ENCODE measurements at regions not wholly inside any gene's neighbourhood (a gene's known extent, or its start where the extent isn't known, plus 50 kb on each side); places are given as distances from the start of the nearest gene placed in this dataset.
"Not testable (repeated sequence)": the region's sequence is repeated elsewhere in the genome, so short reads cannot be mapped to it uniquely, and the experiment has no call there.

GRCh38 chr4:14111730-14112181, 484.2 kb upstream of the BOD1L1 start:
- peak; percentile 17 for DNase-seq (ENCODE audit: low read depth)

- no peak for DNase-seq (ENCODE audit: low read depth)
These were observed 487.6 kb upstream of the BOD1L1 start for GRCh38 chr4:14115106-14115505.

- DNase-seq (ENCODE audit: low read depth): no peak
These were observed 490.2 kb upstream of the BOD1L1 start for GRCh38 chr4:14117575-14118238.

DNA sequence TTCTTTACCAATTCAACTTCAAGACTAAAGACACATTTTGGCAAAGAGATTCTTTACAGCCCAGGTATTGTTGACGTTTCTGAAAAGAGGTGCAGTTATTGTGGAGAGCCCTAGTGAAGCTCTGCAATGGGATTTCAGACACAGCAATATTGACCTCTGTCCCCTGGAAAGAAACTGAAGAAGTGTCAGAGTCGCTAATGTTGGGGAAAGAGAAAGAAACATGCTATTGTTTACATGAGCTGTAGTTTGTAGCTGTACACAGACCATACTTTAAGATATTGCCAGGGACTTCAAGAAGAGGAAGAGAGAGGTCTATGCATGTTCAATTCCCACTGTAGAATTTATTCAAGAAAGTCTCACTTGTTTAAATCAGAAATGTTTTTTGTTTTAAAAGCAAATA, 497.3 kb upstream of the BOD1L1 start:
- DNase-seq (ENCODE audit: low read depth): no peak

DNA sequence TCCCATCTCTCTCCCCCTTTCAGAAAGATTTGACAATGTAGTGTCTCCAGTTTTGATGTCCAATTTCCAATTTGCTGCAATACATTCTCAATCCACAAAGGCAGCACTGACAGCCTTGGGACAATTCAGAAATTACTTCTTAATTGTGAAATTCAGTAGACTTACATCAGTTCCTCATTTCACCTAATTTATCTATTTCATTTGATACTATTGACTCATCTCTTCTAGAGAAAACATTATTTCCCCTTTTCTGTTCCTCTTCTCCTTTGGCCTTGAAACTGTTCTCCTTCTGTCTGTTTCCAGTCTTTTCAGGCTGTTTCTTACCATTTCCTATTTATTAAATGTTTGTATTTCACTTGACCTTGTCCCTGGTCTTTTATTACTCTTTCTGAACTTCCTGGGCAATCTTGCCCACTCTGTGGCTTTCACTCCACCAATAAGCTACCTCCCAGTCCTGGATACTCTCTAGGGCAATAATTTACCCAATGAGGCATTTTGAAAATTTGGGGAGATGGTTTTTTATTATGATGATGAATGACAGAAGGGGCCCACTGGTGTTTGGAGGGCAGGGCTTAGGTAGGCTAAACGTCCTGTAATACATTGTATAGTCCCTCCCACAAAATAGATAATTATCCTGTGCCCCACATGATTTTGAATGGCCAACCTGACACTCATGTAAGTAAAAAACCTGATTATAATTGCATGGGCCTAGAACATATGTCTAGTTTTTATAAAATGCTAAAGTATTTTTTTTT, 498.0 kb upstream of the BOD1L1 start:
- DNase-seq (ENCODE audit: low read depth): no peak

- DNase-seq (ENCODE audit: low read depth): peak; percentile 8
These were observed 503.0 kb upstream of the BOD1L1 start for GRCh38 chr4:14130551-14130950.

GRCh38 chr4:14131335-14131734, 503.8 kb upstream of the BOD1L1 start:
- no peak for DNase-seq (ENCODE audit: low read depth)

- no peak for DNase-seq (ENCODE audit: low read depth)
These were observed 504.8 kb upstream of the BOD1L1 start for GRCh38 chr4:14132301-14132700.

GRCh38 chr4:14138106-14138505, 510.6 kb upstream of the BOD1L1 start:
- no peak for DNase-seq (ENCODE audit: low read depth)

- no peak for DNase-seq (ENCODE audit: low read depth)
These were observed 516.4 kb upstream of the BOD1L1 start for GRCh38 chr4:14143892-14144291.

- no peak for DNase-seq (ENCODE audit: low read depth)
These were observed 521.9 kb upstream of the BOD1L1 start for GRCh38 chr4:14149176-14150053.

- DNase-seq (ENCODE audit: low read depth): no peak
These were observed 523.6 kb upstream of the BOD1L1 start for GRCh38 chr4:14151101-14151500.

DNA sequence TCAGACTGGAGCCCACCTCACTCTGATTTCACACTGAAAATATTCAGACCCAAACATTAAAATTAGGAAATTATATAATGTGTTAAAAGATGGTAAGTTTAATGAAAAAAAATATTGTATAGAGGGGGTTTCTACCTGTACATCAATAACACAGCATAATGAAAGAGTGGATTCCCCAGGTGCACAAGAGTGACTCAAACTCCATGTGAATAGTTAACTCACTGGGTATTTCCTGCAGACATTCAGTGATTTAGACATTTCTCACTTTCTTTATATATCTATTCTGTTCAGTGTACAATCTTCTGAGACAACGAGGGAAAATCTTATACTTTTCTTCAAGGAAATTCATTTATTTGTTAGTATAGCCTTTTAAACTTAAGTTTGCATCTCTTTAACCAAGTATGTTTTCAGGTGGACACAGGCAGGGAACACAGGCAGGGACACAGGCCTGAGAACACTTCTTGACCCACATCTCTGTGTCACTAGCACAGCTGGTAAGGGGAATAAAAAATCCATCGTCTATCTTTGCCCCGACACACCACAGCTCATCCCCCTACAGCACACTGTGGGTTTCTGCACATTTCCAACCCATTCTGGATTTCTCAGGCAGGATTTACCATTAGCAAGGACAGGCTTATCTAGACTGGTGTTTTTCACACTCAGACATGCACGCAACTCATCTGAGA, 525.5 kb upstream of the BOD1L1 start:
- DNase-seq (ENCODE audit: low read depth): no peak

DNA sequence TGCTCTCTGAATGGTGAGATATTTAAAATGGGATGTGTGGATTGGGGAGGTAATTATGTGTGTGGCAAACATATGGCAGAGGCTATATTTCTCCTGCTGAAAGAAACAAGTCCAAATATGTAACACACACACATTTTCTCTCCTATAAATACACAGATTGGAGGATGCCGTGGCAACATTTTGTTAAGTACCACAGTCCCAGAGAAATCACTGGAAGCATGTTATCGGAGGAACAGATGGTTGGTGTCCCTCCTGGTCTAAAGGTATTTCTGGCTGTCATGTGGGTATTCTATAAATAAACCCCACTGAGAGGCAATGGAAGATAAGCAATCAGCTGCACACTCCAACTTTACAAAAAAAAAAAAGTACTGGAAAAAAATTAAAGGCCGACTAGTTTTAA, 528.3 kb upstream of the BOD1L1 start:
- no peak for DNase-seq (ENCODE audit: low read depth)

DNA sequence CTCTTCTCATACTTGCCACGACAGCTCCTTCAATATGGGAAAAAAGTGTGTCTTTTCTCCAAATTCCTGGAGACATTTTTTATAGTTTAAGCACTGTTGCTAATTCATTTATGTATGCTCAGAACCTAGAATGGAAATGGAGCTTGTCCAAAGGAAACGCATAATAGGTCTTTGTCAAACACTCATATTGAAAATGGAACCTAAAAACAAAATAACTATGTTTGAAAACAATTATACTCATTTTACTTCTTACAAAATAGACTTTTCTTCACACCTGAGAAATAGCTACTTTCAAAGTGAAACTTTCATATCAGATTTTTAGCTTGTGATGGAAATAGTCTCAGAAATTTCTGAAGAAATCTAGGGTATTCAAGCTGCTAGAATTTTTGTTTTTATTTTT, 529.7 kb upstream of the BOD1L1 start:
- DNase-seq (ENCODE audit: low read depth): no peak

DNA sequence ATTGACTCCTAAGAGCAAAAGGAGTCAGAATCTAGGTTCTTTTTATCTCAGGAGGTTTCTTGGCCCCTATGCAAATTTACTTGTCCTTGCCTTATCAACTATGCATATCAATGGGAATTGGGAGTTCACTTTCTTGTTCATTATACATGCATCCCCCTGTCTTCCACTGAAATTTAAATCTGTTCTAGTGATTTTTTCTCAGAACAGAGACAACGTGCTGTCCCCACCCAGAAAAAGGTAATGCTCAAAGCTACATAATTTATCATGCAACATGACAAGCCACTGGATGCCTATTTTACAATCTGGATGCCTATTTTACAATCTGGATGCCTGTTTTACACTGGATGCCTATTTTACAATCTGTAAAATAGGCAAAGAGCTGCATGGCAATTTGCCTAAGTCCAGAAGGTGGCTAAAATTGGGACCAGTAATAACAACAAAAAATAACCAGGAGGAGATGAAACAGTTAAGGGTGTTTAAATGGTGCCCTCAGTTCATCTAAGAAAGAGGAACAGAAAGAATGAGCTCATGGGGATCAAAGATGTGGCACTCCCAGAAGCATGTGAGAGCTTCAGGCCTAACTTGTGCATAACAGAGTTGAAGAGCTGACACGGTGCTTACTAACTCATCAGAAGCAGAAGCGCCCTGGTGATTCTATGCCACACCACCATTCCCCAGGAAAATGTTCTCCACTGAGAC, 537.8 kb upstream of the BOD1L1 start:
- no peak for DNase-seq (ENCODE audit: low read depth)

DNA sequence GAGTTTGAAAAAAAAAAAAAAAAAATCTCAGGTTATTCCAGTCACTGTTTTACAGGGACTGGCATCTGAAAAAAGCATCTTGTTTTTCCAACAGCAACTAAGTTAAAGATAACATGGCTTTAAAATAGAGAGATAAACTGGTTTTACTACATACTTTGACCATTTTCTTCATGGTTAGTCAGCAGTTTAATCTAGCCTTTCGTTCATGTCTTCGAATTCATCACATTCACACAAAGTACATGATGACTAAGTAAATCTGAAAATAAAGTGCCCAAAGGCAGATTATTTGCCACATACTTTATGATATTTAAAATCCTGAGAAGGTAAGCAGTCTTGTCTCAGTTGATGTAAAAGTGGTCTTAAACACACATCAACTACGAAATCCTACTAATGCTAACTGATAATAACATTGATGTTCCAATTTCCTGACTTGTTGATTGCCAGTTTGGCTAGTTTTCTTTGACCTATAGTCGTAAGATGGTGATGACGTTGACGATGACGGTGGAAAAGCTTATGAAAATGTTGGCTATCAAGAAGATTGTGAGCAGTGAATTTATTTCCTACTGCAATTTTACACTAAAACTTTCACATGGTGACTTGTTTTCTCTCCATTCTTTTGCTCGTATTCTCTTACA, 540.5 kb upstream of the BOD1L1 start:
- DNase-seq (ENCODE audit: low read depth): no peak

DNA sequence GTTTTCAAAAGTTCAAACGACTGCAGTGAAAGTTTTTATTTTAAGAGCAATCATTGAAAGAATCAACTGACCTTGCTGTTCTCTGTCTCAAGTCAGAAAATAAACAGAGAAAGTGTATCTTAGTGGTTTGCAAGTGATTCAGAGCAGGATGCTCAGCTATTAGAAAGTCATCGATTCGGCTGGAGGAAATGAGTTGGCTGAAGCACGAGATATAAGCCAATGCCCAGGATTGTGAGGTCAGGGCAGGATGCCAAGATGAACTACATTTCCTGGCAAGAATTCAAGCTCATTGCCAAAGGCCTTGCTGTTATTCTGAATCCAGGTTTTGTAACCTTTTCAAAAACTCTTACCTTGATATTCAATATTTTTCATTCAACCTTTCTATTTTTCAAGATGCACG, 541.4 kb upstream of the BOD1L1 start:
- peak; percentile 78 for DNase-seq (ENCODE audit: low read depth)

DNA sequence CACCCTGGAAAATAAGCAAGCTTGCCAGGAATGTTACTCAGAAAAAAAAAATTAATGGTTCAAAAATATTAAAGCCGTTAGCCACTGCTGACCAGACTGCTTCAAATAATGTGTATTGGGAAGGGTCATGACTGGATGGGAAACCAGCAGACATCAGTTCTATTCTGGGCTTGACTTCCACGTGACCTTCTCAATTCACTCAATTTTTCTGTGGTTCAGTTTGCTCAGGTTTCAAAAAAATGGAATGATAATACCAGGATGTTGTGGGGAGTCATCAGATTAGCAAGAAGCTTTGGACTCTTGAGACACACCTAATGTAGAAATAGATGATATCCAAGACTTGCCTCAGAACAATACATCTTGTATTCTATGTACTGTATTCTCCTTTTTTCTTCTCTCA, 541.9 kb upstream of the BOD1L1 start:
- DNase-seq (ENCODE audit: low read depth): peak; percentile 44

GRCh38 chr4:14169940-14170339, 542.4 kb upstream of the BOD1L1 start:
- not testable (repeated sequence) for DNase-seq (ENCODE audit: low read depth)

- DNase-seq (ENCODE audit: low read depth): no peak
These were observed 549.1 kb upstream of the BOD1L1 start for GRCh38 chr4:14176613-14177012.

All from non-pigmented ciliary epithelial cell (primary cell).